ENCODE measurements at regions not wholly inside any gene's neighbourhood (a gene's known extent, or its start where the extent isn't known, plus 50 kb on each side); places are given as distances from the start of the nearest gene placed in this dataset.
"Not testable (repeated sequence)": the region's sequence is repeated elsewhere in the genome, so short reads cannot be mapped to it uniquely, and the experiment has no call there.

DNA sequence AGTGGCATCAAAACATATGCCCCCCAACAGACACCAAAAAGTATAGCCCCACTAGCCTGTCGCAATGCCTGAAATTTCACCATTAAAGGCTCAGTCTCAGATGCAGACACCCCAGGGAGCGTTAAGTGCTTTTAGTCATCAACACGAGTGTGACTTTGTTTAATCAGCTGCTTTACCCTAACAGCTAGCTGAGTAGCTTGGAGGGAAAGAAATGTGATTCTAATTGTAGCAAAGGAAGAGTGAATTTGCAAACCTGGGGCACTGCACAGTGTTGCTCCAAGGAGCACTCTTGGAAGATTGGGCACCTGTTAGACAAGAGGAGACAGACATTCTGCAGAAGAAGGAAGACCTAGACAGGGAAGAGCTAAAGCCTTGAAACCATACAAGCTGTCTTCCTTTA, 145.1 kb downstream of the BEND2 start:
- TF ChIP-seq, protein P1, sequence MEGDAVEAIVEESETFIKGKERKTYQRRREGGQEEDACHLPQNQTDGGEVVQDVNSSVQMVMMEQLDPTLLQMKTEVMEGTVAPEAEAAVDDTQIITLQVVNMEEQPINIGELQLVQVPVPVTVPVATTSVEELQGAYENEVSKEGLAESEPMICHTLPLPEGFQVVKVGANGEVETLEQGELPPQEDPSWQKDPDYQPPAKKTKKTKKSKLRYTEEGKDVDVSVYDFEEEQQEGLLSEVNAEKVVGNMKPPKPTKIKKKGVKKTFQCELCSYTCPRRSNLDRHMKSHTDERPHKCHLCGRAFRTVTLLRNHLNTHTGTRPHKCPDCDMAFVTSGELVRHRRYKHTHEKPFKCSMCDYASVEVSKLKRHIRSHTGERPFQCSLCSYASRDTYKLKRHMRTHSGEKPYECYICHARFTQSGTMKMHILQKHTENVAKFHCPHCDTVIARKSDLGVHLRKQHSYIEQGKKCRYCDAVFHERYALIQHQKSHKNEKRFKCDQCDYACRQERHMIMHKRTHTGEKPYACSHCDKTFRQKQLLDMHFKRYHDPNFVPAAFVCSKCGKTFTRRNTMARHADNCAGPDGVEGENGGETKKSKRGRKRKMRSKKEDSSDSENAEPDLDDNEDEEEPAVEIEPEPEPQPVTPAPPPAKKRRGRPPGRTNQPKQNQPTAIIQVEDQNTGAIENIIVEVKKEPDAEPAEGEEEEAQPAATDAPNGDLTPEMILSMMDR (conservative IDR thresholded peaks at IDR 0.05; ENCODE audit: low read depth, low read length): no peak
- Histone ChIP-seq H3K27ac (no peak overlapping the region), H3K36me3 (ENCODE audit: insufficient read depth) (no peaks in the 10 kb centered on the region), H3K4me2 (no peak overlapping the region), H2AFZ (ENCODE audit: low read depth) (no peak overlapping the region), H3K27me3 (ENCODE audit: insufficient read depth, low read depth) (no peaks in the 10 kb centered on the region), H3K4me3 (IDR thresholded peaks at IDR 0.05; ENCODE audit: insufficient read depth, low read depth, low read length) (no peak overlapping the region), H4K20me1 (ENCODE audit: insufficient read depth) (no peaks in the 10 kb centered on the region), H3K79me2 (ENCODE audit: insufficient read depth, low read depth) (no peaks in the 10 kb centered on the region), H3K9ac (no peak overlapping the region), H3K4me1 (ENCODE audit: low read depth, poor library complexity, severe bottlenecking) (no peaks in the 10 kb centered on the region)

DNA sequence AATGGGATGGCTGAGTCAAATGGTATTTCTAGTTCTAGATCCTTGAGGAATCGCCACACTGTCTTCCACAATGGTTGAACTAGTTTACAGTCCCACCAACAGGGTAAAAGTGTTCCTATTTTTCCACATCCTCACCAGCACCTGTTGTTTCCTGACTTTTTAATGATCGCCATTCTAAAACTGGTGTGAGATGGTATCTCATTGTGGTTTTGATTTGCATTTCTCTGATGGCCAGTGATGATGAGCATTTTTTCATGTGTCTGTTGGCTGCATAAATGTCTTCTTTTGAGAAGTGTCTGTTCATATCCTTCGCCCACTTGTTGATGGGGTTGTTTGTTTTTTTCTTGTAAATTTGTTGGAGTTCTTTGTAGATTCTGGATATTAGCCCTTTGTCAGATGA, 152.6 kb downstream of the BEND2 start:
- H3K27ac ChIP-seq; H3K4me2 ChIP-seq; H3K4me1 ChIP-seq (ENCODE audit: low read depth, poor library complexity, severe bottlenecking); H3K79me2 ChIP-seq (ENCODE audit: insufficient read depth, low read depth); H3K27me3 ChIP-seq (ENCODE audit: insufficient read depth, low read depth); H3K4me3 ChIP-seq (IDR thresholded peaks at IDR 0.05; ENCODE audit: insufficient read depth, low read depth, low read length); H4K20me1 ChIP-seq (ENCODE audit: insufficient read depth); H3K9ac ChIP-seq; H3K36me3 ChIP-seq (ENCODE audit: insufficient read depth); H2AFZ ChIP-seq (ENCODE audit: low read depth): not testable (repeated sequence)

DNA sequence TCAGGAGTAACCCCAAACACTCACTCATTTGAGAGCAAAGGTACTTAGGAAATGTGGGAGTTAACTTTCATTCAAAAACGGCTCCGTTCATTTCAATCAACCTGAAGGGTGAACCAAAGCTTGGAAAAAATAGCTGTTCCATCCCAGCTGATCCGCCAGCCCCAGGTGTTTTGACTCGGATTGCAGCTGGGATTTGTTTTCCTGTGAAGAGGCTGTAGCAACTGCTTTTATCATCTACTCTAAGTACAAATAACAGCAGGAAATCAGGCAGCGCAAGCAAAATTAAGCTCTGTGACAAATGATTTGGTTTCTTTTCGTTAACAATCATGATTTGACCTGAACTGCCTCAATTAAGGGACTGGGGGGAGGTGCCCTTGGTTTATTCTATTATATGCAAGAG, 154.7 kb downstream of the BEND2 start:
- Histone ChIP-seq H3K9ac (no peak overlapping the region), H3K27ac (no peak overlapping the region), H3K4me2 (no peak overlapping the region), H3K36me3 (ENCODE audit: insufficient read depth) (no peaks in the 10 kb centered on the region), H3K4me1 (ENCODE audit: low read depth, poor library complexity, severe bottlenecking) (no peaks in the 10 kb centered on the region), H3K79me2 (ENCODE audit: insufficient read depth, low read depth) (no peaks in the 10 kb centered on the region), H3K27me3 (ENCODE audit: insufficient read depth, low read depth) (no peaks in the 10 kb centered on the region), H3K4me3 (IDR thresholded peaks at IDR 0.05; ENCODE audit: insufficient read depth, low read depth, low read length) (no peak overlapping the region), H4K20me1 (ENCODE audit: insufficient read depth) (no peaks in the 10 kb centered on the region), H2AFZ (ENCODE audit: low read depth) (no peak overlapping the region)
- TF ChIP-seq, protein P1 (conservative IDR thresholded peaks at IDR 0.05; ENCODE audit: low read depth, low read length): no peak

DNA sequence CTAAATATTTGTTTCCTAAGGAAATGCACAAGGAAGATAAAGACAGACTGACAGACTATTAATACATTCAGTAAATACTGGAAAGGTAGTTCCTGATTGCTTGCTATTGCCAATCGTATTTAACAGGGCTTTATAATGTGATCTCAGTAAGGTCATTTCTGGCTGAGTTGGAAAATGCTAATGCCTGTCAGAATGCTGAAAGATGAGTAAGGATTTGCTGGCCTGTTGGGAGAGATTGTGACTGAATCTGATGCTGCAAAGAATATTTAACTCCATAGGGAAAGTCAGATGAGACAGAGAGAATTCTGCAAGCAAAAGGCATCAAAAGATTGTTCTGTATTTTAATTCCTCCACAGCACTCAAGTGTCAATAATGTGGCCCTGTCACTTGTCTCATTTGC, 169.0 kb downstream of the BEND2 start:
- no peak overlapping the region for H3K4me2 ChIP-seq
- no peak overlapping the region for H2AFZ ChIP-seq (ENCODE audit: low read depth)
- no peak overlapping the region for H3K4me3 ChIP-seq (IDR thresholded peaks at IDR 0.05; ENCODE audit: insufficient read depth, low read depth, low read length)
- no peak overlapping the region for H3K9ac ChIP-seq
- no peaks in the 10 kb centered on the region for H3K27me3 ChIP-seq (ENCODE audit: insufficient read depth, low read depth)
- TF ChIP-seq, protein P1 (conservative IDR thresholded peaks at IDR 0.05; ENCODE audit: low read depth, low read length): no peak
- H3K27ac ChIP-seq: no peak overlapping the region
- no peaks in the 10 kb centered on the region for H3K4me1 ChIP-seq (ENCODE audit: low read depth, poor library complexity, severe bottlenecking)
- no peaks in the 10 kb centered on the region for H3K79me2 ChIP-seq (ENCODE audit: insufficient read depth, low read depth)
- H4K20me1 ChIP-seq (ENCODE audit: insufficient read depth): no peaks in the 10 kb centered on the region
- no peaks in the 10 kb centered on the region for H3K36me3 ChIP-seq (ENCODE audit: insufficient read depth)

DNA sequence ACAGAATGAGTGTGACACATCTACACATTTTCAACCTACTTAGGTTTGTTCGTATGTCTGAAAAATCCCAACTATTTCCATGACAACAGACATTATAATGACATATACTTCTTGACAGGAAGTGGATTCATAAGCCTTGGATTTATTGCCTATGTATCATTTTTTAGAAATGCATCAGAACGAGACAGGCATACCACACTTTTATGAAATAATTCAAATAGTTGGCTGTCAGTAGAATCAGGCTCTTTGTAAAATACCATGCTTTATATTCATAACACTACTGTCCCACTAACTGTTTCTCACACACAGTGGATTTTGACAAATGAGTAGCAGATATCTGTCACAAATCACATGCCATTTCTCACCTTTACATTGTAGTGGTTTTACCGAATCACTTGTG, 173.2 kb downstream of the BEND2 start:
- no peak overlapping the region for H3K4me2 ChIP-seq
- no peaks in the 10 kb centered on the region for H4K20me1 ChIP-seq (ENCODE audit: insufficient read depth)
- H3K27me3 ChIP-seq (ENCODE audit: insufficient read depth, low read depth): no peaks in the 10 kb centered on the region
- no peaks in the 10 kb centered on the region for H3K79me2 ChIP-seq (ENCODE audit: insufficient read depth, low read depth)
- H2AFZ ChIP-seq (ENCODE audit: low read depth): no peak overlapping the region
- H3K27ac ChIP-seq: no peak overlapping the region
- no peak overlapping the region for H3K4me3 ChIP-seq (IDR thresholded peaks at IDR 0.05; ENCODE audit: insufficient read depth, low read depth, low read length)
- no peak overlapping the region for H3K9ac ChIP-seq
- no peaks in the 10 kb centered on the region for H3K36me3 ChIP-seq (ENCODE audit: insufficient read depth)
- no peaks in the 10 kb centered on the region for H3K4me1 ChIP-seq (ENCODE audit: low read depth, poor library complexity, severe bottlenecking)
- TF ChIP-seq, protein P1 (conservative IDR thresholded peaks at IDR 0.05; ENCODE audit: low read depth, low read length): no peak
